Cerebellar cortex (tissue), 1 donor: ENCODE measurements at regions not wholly inside any gene's neighbourhood (a gene's known extent, or its start where the extent isn't known, plus 50 kb on each side); places are given as distances from the start of the nearest gene placed in this dataset.

Source experiments
- DNase-seq: peaks from one replicate; pipeline ENCODE4 v3.0.0-alpha.2; 2015; ENCODE audit warnings: low spot score

DNA sequence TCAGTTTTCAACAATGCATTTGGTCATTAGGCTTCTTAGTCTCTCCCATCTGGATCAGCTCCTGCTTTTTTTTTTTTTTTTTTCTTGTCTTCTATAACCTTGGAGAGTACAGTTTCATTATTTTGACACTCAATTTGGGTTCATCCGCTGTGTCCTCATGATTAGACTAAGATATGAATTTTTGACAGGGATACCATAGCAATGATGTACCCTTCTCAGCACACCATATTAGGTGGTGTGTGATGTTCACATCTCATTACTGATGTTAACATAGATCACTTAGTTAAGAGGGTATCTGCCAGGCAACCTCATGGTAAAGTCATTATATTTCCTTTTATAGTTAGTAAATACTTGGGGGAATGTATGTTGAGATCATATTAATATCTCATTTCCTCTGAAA, 445.5 kb upstream of the IGFBP3 start:
- no peak for DNase-seq

- no peak for DNase-seq
Measured at GRCh38 chr7:46363688-46364087, 442.6 kb upstream of the IGFBP3 start.

DNA sequence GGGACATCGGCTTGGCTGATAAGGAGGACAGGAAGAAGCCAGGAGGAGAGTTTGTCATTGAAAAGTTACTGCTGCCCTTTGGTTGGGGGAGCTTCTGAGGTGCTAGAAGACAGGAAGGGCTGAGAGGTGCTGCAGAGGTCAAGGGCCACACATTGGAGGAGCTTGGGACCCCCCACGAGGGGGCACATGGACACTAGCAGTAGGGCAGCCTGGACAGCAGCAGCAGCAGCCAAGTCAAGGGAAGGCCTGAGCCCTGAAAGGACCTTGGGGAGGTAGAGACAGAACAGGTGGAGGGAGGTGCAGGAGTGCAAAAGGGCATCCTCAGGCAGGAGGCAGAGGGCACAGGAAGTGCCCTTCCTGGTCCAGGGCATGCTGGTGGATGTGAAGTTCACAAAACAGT, 439.7 kb upstream of the IGFBP3 start:
- no peak for DNase-seq

GRCh38 chr7:46360296-46360695, 439.2 kb upstream of the IGFBP3 start:
- DNase-seq, result no peak

- no peak for DNase-seq
Measured at GRCh38 chr7:46357851-46358250, 436.8 kb upstream of the IGFBP3 start.

DNA sequence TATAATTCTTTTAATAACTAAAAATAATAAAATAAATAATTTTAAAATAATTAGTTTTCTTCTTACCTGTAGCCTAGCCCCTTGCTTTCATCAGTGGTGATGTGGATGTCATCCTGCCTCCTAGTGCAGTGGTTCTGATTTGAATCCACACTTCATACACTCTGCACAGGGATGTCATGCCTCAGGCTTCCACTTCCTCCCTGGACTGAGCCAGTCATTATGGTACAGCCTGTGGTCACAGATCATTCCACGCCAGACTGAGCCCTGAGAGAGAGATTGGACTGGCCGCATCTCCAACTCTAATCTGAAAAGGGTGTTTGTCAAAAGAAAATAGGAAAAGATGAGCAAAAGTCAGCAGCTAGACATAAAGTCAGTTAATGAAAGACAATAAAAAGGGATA, 436.2 kb upstream of the IGFBP3 start:
- no peak for DNase-seq

DNA sequence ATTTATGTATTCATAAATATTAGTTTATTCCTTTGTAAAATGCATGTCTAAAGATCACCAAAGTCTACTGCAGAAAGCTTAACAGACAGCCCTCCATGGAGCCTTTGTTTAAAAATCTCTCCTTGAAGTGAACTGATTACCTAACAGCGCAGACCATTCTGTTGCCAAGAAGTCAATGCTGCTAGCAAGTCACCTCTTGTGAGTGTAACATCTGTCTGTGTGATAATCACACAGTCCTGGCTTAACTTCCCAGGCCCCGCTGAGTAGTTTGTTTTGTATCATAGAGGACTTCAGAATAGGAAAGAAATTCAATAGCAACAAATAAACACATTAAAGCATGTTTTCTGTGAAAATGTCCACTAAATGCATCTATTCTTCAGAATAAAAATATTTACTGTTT, 435.3 kb upstream of the IGFBP3 start:
- no peak for DNase-seq

DNA sequence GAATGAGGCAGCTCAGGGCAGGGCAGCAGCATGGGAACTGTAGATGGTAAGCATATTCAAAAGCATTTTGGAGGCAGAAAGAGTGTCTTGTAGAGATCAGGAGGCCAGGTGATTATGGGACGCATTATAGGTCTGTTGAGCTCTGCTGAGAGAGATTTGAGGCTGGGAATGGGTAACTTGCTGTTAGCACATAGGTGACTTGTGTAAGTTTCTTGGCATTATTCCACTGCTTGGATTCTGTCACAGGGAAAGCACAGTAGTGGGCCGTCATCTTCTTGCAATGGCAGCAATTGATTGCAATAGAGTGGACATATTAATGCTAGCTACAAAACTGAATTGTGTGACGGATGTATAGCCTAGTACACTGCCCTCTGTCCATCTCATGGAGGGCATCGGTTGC, 434.3 kb upstream of the IGFBP3 start:
- DNase-seq, result no peak

DNA sequence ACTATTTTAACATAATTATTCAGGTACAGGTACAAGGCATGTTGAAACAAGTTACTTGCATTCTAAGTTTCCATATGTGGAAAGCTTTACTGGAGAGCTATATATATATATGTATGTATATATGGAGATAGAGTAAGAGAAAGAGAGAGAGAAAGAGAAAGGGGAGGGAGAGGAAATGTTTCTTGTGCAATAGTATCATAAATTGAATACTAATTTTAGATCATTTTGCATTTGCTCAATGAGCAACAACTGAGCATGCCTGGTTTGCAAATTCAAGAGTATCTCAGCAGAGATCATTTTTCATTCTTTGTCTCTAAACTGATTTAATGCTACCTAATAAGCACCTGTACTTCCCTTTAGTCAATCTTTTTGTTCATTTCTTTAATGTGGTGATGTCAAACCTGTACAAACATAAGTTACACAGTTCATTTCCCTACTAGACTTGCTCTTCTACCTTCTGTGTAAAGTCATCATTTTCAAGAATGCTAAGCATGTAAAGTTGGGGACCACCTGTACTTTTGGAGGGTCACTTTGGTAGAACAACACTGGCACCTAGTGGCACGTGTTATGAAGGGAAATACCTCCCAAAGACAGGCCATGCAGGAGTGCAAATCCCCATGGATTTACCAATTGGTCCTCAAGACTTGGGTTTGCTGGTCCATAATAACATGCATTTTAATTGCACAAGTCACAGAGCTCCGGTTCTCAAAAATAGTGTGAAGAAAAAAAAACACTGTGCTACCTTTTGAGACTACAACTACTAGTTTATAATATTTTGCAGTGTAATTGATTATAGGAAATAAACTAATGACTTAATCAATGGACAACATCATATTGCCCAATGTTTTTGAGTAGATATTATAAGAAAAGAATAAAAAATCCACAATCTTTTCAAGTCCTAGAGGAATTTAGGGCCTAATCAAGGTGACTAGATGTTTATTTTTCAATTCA, 431.2 kb upstream of the IGFBP3 start:
- peak; percentile 47 for DNase-seq

- no peak for DNase-seq
Measured at GRCh38 chr7:46349490-46349889, 428.4 kb upstream of the IGFBP3 start.

DNA sequence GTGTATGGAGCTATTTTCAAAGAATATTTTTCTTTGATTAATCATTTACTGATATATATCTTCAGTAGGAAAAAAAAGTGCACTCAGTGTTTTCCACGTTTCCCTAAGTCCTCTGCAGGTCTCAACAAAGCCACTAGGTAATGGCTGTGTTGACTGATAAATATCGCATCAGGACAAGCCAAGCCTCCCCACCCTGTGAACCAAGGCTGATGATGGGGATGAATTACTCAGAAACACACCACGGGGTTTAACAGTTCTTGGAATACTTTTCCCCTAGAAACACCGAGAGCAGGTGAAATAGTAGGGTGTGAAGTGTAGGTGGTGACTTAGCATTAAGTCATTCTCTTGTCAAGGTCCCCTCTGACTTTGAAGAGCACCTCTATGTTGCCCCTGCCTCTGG, 423.5 kb upstream of the IGFBP3 start:
- DNase-seq, result no peak

- no peak for DNase-seq
Measured at GRCh38 chr7:46343802-46344201, 422.7 kb upstream of the IGFBP3 start.

DNA sequence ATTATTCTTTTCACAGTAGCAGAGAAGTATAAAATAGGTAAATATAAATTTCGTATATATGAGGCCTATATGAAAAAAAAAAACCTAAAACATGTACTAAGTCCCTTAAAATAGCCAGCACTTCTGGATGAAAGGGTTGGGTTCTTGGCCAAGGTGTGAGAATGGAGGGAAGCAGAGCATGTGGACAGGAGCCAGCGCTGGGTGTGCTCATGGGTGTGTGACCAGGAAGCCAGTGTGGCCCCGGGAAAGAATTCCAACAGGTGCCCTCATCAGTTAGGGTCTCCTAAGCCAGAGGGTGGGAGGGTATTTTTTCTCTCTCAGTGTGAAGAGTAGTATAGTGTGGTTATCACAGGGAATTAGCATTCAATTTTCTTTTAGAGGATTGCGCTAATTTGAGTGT, 401.9 kb upstream of the IGFBP3 start:
- no peak for DNase-seq

GRCh38 chr7:46321556-46322205, 400.6 kb upstream of the IGFBP3 start:
- DNase-seq, result no peak

DNA sequence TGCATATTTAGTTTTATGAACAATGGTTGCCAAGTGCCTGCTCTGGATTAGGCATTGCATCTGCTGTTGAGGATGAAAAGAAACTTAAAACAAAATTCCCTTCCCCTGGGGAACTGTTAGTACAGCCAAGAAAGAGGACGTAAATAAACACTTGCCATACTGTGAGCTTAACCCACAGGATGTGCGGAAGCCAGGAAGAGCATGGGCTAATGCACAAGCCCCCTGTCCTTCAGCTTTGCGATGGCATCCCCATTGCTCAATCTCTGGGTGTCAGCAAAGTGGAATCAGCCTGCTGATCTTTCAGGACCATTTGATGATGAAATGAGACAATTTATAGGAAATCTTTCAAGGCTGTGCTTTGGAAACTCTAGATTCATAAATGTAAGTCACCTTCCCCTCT, 399.9 kb upstream of the IGFBP3 start:
- no peak for DNase-seq

- no peak for DNase-seq
Measured at GRCh38 chr7:46319841-46320240, 398.8 kb upstream of the IGFBP3 start.

- DNase-seq, result no peak
Measured at GRCh38 chr7:46318276-46318675, 397.2 kb upstream of the IGFBP3 start.

DNA sequence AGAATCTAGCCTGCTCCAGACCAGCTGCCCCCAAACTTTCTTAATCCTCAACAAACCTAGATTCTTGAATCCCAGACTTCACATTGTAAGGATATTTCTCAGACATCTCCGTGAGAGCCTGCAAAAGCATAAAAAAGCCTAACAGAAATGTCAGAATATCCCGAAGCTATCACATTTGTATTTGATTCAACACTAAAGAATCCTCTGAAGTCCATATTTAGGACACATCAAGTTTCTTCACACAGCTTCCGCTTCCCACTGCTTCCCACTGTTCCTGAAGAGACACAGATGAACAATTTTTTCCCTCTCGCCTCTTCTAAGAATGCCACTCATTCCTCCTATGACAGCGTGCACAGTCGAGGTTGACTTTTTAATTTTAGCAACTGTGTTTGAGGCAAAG, 396.2 kb upstream of the IGFBP3 start:
- no peak for DNase-seq

DNA sequence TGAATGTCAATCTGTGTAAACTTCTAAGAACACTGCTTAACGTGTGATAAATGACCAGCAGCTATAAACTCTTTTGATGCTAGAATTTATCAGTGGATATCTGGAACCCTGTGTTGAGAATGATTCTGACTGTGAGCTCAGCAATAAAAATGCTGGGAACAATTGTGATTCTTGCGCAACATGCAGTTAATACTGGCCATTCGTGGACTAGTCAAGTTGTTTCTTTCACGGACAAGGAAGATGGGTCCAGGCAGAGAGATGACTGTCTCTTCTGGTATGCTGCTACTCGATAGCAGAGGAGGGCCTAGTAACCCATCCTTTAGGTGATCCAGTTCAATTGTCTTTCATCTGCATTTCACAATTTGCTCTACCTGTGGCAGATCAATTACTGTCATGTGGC, 394.8 kb upstream of the IGFBP3 start:
- no peak for DNase-seq

DNA sequence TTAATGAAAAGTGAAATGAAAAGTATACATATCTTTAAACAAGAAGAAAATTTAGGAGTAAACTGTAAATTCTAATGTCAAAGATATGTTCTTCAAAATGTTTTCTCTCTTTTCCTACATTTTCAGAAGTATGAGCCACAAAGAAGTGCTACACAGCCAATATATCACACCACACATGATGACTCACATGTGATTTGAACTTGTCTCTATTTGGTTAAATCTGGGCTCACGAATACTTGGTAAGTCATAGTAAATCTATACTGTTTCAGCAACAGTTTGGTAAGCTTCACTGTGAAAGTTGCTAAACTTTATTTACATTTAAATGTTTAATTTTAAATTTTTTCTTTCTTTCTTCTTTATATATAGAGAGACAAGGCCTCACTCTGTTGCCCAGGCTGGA, 380.6 kb upstream of the IGFBP3 start:
- DNase-seq, result no peak

- no peak for DNase-seq
Measured at GRCh38 chr7:46297515-46297914, 376.4 kb upstream of the IGFBP3 start.

DNA sequence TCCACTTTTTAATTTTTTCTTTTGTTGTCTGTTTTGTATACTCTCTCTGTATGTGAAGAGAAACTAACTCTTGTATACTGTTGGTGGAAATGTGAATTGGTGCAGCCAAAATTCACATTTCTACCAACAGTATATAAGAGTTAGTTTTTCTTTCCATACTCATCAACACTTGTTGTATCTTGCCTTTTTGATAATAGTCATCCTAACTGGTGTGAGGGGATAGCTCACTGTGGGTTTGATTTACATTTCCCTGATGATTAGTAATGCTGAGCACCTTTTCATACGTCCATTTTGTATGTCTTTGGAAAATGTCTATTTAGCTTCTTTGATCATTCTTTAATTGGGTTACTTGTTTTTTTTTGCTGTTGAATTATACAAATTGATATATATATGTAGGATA, 375.5 kb upstream of the IGFBP3 start:
- DNase-seq, result no peak

GRCh38 chr7:46294381-46294780, 373.3 kb upstream of the IGFBP3 start:
- no peak for DNase-seq

GRCh38 chr7:46292741-46293140, 371.7 kb upstream of the IGFBP3 start:
- DNase-seq, result no peak
